ENCODE measurements at regions not wholly inside any gene's neighbourhood (a gene's known extent, or its start where the extent isn't known, plus 50 kb on each side); places are given as distances from the start of the nearest gene placed in this dataset.

DNA sequence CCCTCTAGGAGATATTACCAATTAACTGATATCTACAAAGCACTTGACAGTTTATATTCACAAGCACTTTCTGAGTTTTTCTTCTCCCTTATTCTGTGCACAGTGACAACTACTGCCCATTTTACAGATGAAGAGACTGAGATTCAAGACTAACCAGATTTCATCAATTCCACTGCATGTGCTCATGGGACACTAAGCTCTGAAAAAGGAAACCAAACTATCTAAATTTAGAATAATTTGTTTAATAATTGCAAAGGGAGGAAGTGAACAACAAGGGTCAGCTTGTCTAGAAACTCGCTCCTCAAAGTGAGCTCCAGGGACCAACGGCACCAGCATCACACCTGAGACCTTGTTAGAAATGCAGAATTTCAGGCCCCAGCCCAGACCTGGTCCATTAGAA is 50.8 kb upstream of the MYLIP start:
- no peak for TF ChIP-seq FOXK2 (IDR thresholded peaks at IDR 0.05)
- TF ChIP-seq BHLHE40 (IDR thresholded peaks at IDR 0.05; ENCODE audit: borderline replicate concordance), result no peak

Data from HEK293T (cell line).